DOHH2 (cell line): ENCODE measurements at regions not wholly inside any gene's neighbourhood (a gene's known extent, or its start where the extent isn't known, plus 50 kb on each side); places are given as distances from the start of the nearest gene placed in this dataset.
"Not testable (repeated sequence)": the region's sequence is repeated elsewhere in the genome, so short reads cannot be mapped to it uniquely, and the experiment has no call there.

ENCODE experiments used
- H3F3A ChIP-seq: fragments of 200-600 bp; sonication (generic), shearing (Covaris generic); 2 replicates; pipeline ENCODE4 v1.6.0; 2016; ENCODE audit warnings: antibody characterized with exemption, mild to moderate bottlenecking; ENCODE audit not compliant: control insufficient read depth, insufficient read depth
- H3K27ac ChIP-seq: fragments of 200-600 bp; sonication (generic); 2 replicates; pipeline ENCODE4 v1.5.1; 2014; ENCODE audit warnings: low read depth, mild to moderate bottlenecking, low read length, moderate library complexity
- H3K27me3 ChIP-seq: fragments of 200-600 bp; sonication (generic); 2 replicates; pipeline ENCODE4 v1.6.1; 2014; ENCODE audit warnings: mild to moderate bottlenecking, low read length, mixed read lengths; ENCODE audit not compliant: control insufficient read depth
- H3K36me3 ChIP-seq: fragments of 200-600 bp; sonication (generic); 2 replicates; pipeline ENCODE4 v1.6.1; 2014; ENCODE audit warnings: mild to moderate bottlenecking, low read length, moderate library complexity, mixed read lengths; ENCODE audit not compliant: control insufficient read depth
- H3K4me1 ChIP-seq: fragments of 200-600 bp; sonication (generic); 2 replicates; pipeline ENCODE4 v1.6.1; 2014; ENCODE audit warnings: mild to moderate bottlenecking, low read length, mixed read lengths; ENCODE audit not compliant: control insufficient read depth
- H3K4me2 ChIP-seq: fragments of 200-600 bp; sonication (generic); 2 replicates; pipeline ENCODE4 v1.6.0; 2014; ENCODE audit warnings: mild to moderate bottlenecking, low read length, moderate library complexity
- H3K4me3 ChIP-seq: fragments of 200-600 bp; sonication (generic); 2 replicates; pipeline ENCODE4 v1.5.1; 2014; ENCODE audit warnings: mild to moderate bottlenecking, low read length, mixed read lengths
- H3K79me2 ChIP-seq: fragments of 200-600 bp; sonication (generic); 2 replicates; pipeline ENCODE4 v1.6.1; 2014; ENCODE audit warnings: mild to moderate bottlenecking, low read length, mixed read lengths; ENCODE audit not compliant: control insufficient read depth
- H3K9me2 ChIP-seq: fragments of 200-600 bp; sonication (generic); replicated peaks from 2 replicates; pipeline ENCODE4 v1.6.1; 2014; ENCODE audit warnings: mild to moderate bottlenecking, low read length, mixed read lengths; ENCODE audit not compliant: control insufficient read depth
- H3K9me3 ChIP-seq: fragments of 200-600 bp; sonication (generic); 2 replicates; pipeline ENCODE4 v1.6.1; 2014; ENCODE audit warnings: antibody characterized with exemption, low read length, mixed read lengths; ENCODE audit not compliant: control insufficient read depth, insufficient read depth
- H4K20me1 ChIP-seq: fragments of 200-600 bp; sonication (generic); 2 replicates; pipeline ENCODE4 v1.6.0; 2014; ENCODE audit warnings: low read depth, mild to moderate bottlenecking, antibody characterized with exemption, low read length, moderate library complexity; ENCODE audit not compliant: control insufficient read depth, insufficient read depth

GRCh38 chr9:40097992-40098391, 742.5 kb downstream of the SPATA31A1 start:
- H3K4me1 ChIP-seq, H3K79me2 ChIP-seq, H3F3A ChIP-seq, H3K4me3 ChIP-seq, H3K9me3 ChIP-seq, H4K20me1 ChIP-seq, H3K27ac ChIP-seq, H3K36me3 ChIP-seq, H3K9me2 ChIP-seq, H3K4me2 ChIP-seq, H3K27me3 ChIP-seq: not testable (repeated sequence)

GRCh38 chr9:40106003-40106782, 750.7 kb downstream of the SPATA31A1 start:
- not testable (repeated sequence) for H3K27me3 ChIP-seq, H3F3A ChIP-seq, H3K79me2 ChIP-seq, H3K4me1 ChIP-seq, H3K27ac ChIP-seq, H3K36me3 ChIP-seq, H3K9me2 ChIP-seq, H3K9me3 ChIP-seq, H4K20me1 ChIP-seq
- Histone ChIP-seq H3K4me2 (peak overlapping the region; percentile 14; the same call in 1 of the 2 replicates), H3K4me3 (peak overlapping the region; percentile 60)

GRCh38 chr9:40106783-40107248, 751.3 kb downstream of the SPATA31A1 start:
- not testable (repeated sequence) for H3K27me3 ChIP-seq, H3F3A ChIP-seq, H3K9me2 ChIP-seq, H3K9me3 ChIP-seq, H4K20me1 ChIP-seq, H3K79me2 ChIP-seq, H3K4me1 ChIP-seq, H3K36me3 ChIP-seq
- Histone ChIP-seq H3K4me3 (peak overlapping the region; percentile 41), H3K27ac (peak overlapping the region; percentile 51), H3K4me2 (0 out of 2 replicates have a peak overlapping the region, but pooled peaks have one; percentile 21)

- Histone ChIP-seq H3K27ac (peak overlapping the region; percentile 51), H3K4me3 (peak overlapping the region; percentile 41), H3K4me2 (0 out of 2 replicates have a peak overlapping the region, but pooled peaks have one; percentile 21)
- not testable (repeated sequence) for H3F3A ChIP-seq, H3K36me3 ChIP-seq, H3K27me3 ChIP-seq, H3K4me1 ChIP-seq, H3K9me2 ChIP-seq, H4K20me1 ChIP-seq, H3K79me2 ChIP-seq, H3K9me3 ChIP-seq
Observed at GRCh38 chr9:40107251-40107650, 751.8 kb downstream of the SPATA31A1 start.

GRCh38 chr9:40108465-40108864, 753.0 kb downstream of the SPATA31A1 start:
- not testable (repeated sequence) for H3K9me3 ChIP-seq, H3K4me2 ChIP-seq, H3K36me3 ChIP-seq, H3K27me3 ChIP-seq, H3K79me2 ChIP-seq, H3K4me3 ChIP-seq, H3K4me1 ChIP-seq, H4K20me1 ChIP-seq, H3K9me2 ChIP-seq, H3K27ac ChIP-seq, H3F3A ChIP-seq

GRCh38 chr9:40110751-40111150, 755.3 kb downstream of the SPATA31A1 start:
- H4K20me1 ChIP-seq, H3K27ac ChIP-seq, H3K9me2 ChIP-seq, H3K27me3 ChIP-seq, H3K9me3 ChIP-seq, H3K4me1 ChIP-seq, H3K79me2 ChIP-seq, H3F3A ChIP-seq, H3K36me3 ChIP-seq: not testable (repeated sequence)
- Histone ChIP-seq H3K4me3 (0 out of 2 replicates have a peak overlapping the region, but pooled peaks have one; percentile 5), H3K4me2 (peak overlapping the region; percentile 21; the same call in 1 of the 2 replicates)

- H3K4me2 ChIP-seq, H3K4me1 ChIP-seq, H3K79me2 ChIP-seq, H3K9me3 ChIP-seq, H4K20me1 ChIP-seq, H3F3A ChIP-seq, H3K36me3 ChIP-seq, H3K9me2 ChIP-seq, H3K4me3 ChIP-seq, H3K27me3 ChIP-seq, H3K27ac ChIP-seq: not testable (repeated sequence)
Observed at GRCh38 chr9:40111571-40111970, 756.1 kb downstream of the SPATA31A1 start.

GRCh38 chr9:40130598-40130997, 775.1 kb downstream of the SPATA31A1 start:
- H3K4me2 ChIP-seq, H3K27ac ChIP-seq, H4K20me1 ChIP-seq, H3K79me2 ChIP-seq, H3K9me2 ChIP-seq, H3K9me3 ChIP-seq, H3K4me1 ChIP-seq, H3K27me3 ChIP-seq, H3K36me3 ChIP-seq, H3F3A ChIP-seq, H3K4me3 ChIP-seq: not testable (repeated sequence)
